Activated T-helper 1 cell treated with Interleukin-2 at 50 U/mL for 16 hours (primary cell): ENCODE measurements at regions not wholly inside any gene's neighbourhood (a gene's known extent, or its start where the extent isn't known, plus 50 kb on each side); places are given as distances from the start of the nearest gene placed in this dataset.
"Not testable (repeated sequence)": the region's sequence is repeated elsewhere in the genome, so short reads cannot be mapped to it uniquely, and the experiment has no call there.

Experiments
- DNase-seq: peaks from one replicate; pipeline ENCODE4 v3.0.0-alpha.2; 2020; ENCODE audit warnings: low read depth

GRCh38 chr6:25188232-25188631 lies 90.9 kb upstream of the CARMIL1 start:
- no peak for DNase-seq

- no peak for DNase-seq
Observed at GRCh38 chr6:25192590-25193459, 86.3 kb upstream of the CARMIL1 start.

- no peak for DNase-seq
Observed at GRCh38 chr6:25193460-25194171, 85.6 kb upstream of the CARMIL1 start.

GRCh38 chr6:25194172-25194678 lies 84.9 kb upstream of the CARMIL1 start:
- no peak for DNase-seq

GRCh38 chr6:25196464-25196863 lies 82.7 kb upstream of the CARMIL1 start:
- DNase-seq, result no peak

- no peak for DNase-seq
Observed at GRCh38 chr6:25197111-25197510, 82.1 kb upstream of the CARMIL1 start.

- DNase-seq, result no peak
Observed at GRCh38 chr6:25199544-25199943, 79.6 kb upstream of the CARMIL1 start.

- DNase-seq, result no peak
Observed at GRCh38 chr6:25202504-25202903, 76.7 kb upstream of the CARMIL1 start.

GRCh38 chr6:25205629-25206028 lies 73.5 kb upstream of the CARMIL1 start:
- DNase-seq, result no peak

- not testable (repeated sequence) for DNase-seq
Observed at GRCh38 chr6:25207453-25208155, 71.6 kb upstream of the CARMIL1 start.

GRCh38 chr6:25215881-25216280 lies 63.3 kb upstream of the CARMIL1 start:
- no peak for DNase-seq

GRCh38 chr6:25217302-25217701 lies 61.9 kb upstream of the CARMIL1 start:
- DNase-seq, result no peak

GRCh38 chr6:25217829-25218228 lies 61.3 kb upstream of the CARMIL1 start:
- DNase-seq, result no peak

GRCh38 chr6:25218346-25218745 lies 60.8 kb upstream of the CARMIL1 start:
- DNase-seq, result no peak

- DNase-seq, result no peak
Observed at GRCh38 chr6:25219216-25219916, 59.8 kb upstream of the CARMIL1 start.

GRCh38 chr6:25219917-25220278 lies 59.3 kb upstream of the CARMIL1 start:
- no peak for DNase-seq

GRCh38 chr6:25220857-25221256 lies 58.3 kb upstream of the CARMIL1 start:
- no peak for DNase-seq

- DNase-seq, result no peak
Observed at GRCh38 chr6:25222006-25222678, 57.0 kb upstream of the CARMIL1 start.

GRCh38 chr6:25223490-25223991 lies 55.6 kb upstream of the CARMIL1 start:
- peak; percentile 13 for DNase-seq

GRCh38 chr6:25224242-25224641 lies 54.9 kb upstream of the CARMIL1 start:
- DNase-seq, result no peak

GRCh38 chr6:25227854-25228253 lies 51.3 kb upstream of the CARMIL1 start:
- DNase-seq, result no peak
